Liver (tissue), 3 donors: ENCODE measurements at regions not wholly inside any gene's neighbourhood (a gene's known extent, or its start where the extent isn't known, plus 50 kb on each side); places are given as distances from the start of the nearest gene placed in this dataset.

Experiments used
- CTCF ChIP-seq: fragments of 150-350 bp; IDR thresholded peaks from 2 replicates; pipeline ENCODE4 v1.5.1; 2017; ENCODE audit warnings: improper control_type of control experiment, low read depth, low read length; ENCODE audit not compliant: missing input control
- EGR1 ChIP-seq, 2 donors: IDR thresholded peaks; 2 replicates each; pipeline ENCODE4 v1.6.1; 2016 to 2018; ENCODE audit warnings: antibody characterized with exemption in 2 of 2, low read depth in 2 of 2
- GABPA ChIP-seq, 2 donors: IDR thresholded peaks in 1 of 2; conservative IDR thresholded peaks in 1 of 2; 2 replicates each; pipeline ENCODE4 v1.6.1; 2016; ENCODE audit warnings: antibody characterized with exemption in 2 of 2, mild to moderate bottlenecking in 1 of 2, moderate library complexity in 1 of 2
- HNF4G ChIP-seq: IDR thresholded peaks from 2 replicates; pipeline ENCODE4 v1.6.1; 2016; ENCODE audit warnings: antibody characterized with exemption
- JUND ChIP-seq, 2 donors: IDR thresholded peaks; 2 replicates each; pipeline ENCODE4 v1.6.1; 2016; ENCODE audit warnings: antibody characterized with exemption in 2 of 2
- RAD21 ChIP-seq, 2 donors: IDR thresholded peaks; 2 replicates each; pipeline ENCODE4 v1.6.1; 2016; ENCODE audit warnings: antibody characterized with exemption in 2 of 2, mild to moderate bottlenecking in 2 of 2
- SP1 ChIP-seq: IDR thresholded peaks from 2 replicates; pipeline ENCODE4 v1.6.1; 2018; ENCODE audit warnings: antibody characterized with exemption, mild to moderate bottlenecking
- TAF1 ChIP-seq: conservative IDR thresholded peaks from 2 replicates; pipeline ENCODE4 v1.6.1; 2016; ENCODE audit warnings: antibody characterized with exemption, mild to moderate bottlenecking
- TF ChIP-seq, protein P1 (sequence below): IDR thresholded peaks from 2 replicates; pipeline ENCODE4 v1.6.1; 2016; ENCODE audit warnings: antibody characterized with exemption, mild to moderate bottlenecking
- TF ChIP-seq, protein P2 (sequence below): IDR thresholded peaks from 2 replicates; pipeline ENCODE4 v1.6.1; 2016; ENCODE audit warnings: antibody characterized with exemption
- TF ChIP-seq, protein P3 (sequence below): IDR thresholded peaks from 2 replicates; pipeline ENCODE4 v1.6.1; 2016; ENCODE audit warnings: antibody characterized with exemption
- donor health status: healthy.
- donor health status: healthy.

GRCh38 chr13:107999751-108000150, 215.6 kb downstream of the LIG4 start:
- no peak for TF ChIP-seq TAF1
- TF ChIP-seq, protein P1, sequence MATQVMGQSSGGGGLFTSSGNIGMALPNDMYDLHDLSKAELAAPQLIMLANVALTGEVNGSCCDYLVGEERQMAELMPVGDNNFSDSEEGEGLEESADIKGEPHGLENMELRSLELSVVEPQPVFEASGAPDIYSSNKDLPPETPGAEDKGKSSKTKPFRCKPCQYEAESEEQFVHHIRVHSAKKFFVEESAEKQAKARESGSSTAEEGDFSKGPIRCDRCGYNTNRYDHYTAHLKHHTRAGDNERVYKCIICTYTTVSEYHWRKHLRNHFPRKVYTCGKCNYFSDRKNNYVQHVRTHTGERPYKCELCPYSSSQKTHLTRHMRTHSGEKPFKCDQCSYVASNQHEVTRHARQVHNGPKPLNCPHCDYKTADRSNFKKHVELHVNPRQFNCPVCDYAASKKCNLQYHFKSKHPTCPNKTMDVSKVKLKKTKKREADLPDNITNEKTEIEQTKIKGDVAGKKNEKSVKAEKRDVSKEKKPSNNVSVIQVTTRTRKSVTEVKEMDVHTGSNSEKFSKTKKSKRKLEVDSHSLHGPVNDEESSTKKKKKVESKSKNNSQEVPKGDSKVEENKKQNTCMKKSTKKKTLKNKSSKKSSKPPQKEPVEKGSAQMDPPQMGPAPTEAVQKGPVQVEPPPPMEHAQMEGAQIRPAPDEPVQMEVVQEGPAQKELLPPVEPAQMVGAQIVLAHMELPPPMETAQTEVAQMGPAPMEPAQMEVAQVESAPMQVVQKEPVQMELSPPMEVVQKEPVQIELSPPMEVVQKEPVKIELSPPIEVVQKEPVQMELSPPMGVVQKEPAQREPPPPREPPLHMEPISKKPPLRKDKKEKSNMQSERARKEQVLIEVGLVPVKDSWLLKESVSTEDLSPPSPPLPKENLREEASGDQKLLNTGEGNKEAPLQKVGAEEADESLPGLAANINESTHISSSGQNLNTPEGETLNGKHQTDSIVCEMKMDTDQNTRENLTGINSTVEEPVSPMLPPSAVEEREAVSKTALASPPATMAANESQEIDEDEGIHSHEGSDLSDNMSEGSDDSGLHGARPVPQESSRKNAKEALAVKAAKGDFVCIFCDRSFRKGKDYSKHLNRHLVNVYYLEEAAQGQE: no peak
- no peak for TF ChIP-seq CTCF
- no peak for TF ChIP-seq SP1
- TF ChIP-seq RAD21 (IDR thresholded peaks at IDR 0.05): no peak
- TF ChIP-seq HNF4G: no peak
- TF ChIP-seq, protein P2, sequence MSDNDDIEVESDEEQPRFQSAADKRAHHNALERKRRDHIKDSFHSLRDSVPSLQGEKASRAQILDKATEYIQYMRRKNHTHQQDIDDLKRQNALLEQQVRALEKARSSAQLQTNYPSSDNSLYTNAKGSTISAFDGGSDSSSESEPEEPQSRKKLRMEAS: no peak
- no peak for TF ChIP-seq GABPA (IDR thresholded peaks at IDR 0.05 in 1 of 2, conservative IDR thresholded peaks at IDR 0.05 in 1 of 2)
- TF ChIP-seq, protein P3, sequence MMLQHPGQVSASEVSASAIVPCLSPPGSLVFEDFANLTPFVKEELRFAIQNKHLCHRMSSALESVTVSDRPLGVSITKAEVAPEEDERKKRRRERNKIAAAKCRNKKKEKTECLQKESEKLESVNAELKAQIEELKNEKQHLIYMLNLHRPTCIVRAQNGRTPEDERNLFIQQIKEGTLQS: no peak
- TF ChIP-seq EGR1 (IDR thresholded peaks at IDR 0.05; ENCODE audit: low read depth in 2 of 2): no peak
- TF ChIP-seq JUND (IDR thresholded peaks at IDR 0.05): no peak
